ENCODE measurements at regions not wholly inside any gene's neighbourhood (a gene's known extent, or its start where the extent isn't known, plus 50 kb on each side); places are given as distances from the start of the nearest gene placed in this dataset.

- DNase-seq: no peak
These were observed 61.1 kb upstream of the MARCKS start for GRCh38 chr6:113796038-113796437.

GRCh38 chr6:113802779-113803178 lies 54.4 kb upstream of the MARCKS start:
- DNase-seq: no peak

- no peak for DNase-seq
These were observed 51.9 kb upstream of the MARCKS start for GRCh38 chr6:113805173-113805790.

GRCh38 chr6:113805811-113806495 lies 51.2 kb upstream of the MARCKS start:
- no peak for DNase-seq

Data from eye (tissue), 1 donor.